GM23248 (cell line): ENCODE measurements at regions not wholly inside any gene's neighbourhood (a gene's known extent, or its start where the extent isn't known, plus 50 kb on each side); places are given as distances from the start of the nearest gene placed in this dataset.

Experiments
- DNase-seq: peaks from one replicate; pipeline ENCODE4 v3.0.0-alpha.2; 2015
- H2AFZ ChIP-seq: fragments of 200-600 bp; sonication (generic); 2 replicates; pipeline ENCODE4 v1.6.1; 2016; ENCODE audit warnings: antibody characterized with exemption
- H3F3A ChIP-seq: fragments of 200-600 bp; sonication (generic); 2 replicates; pipeline ENCODE4 v1.6.1; 2016; ENCODE audit warnings: mild to moderate bottlenecking, antibody characterized with exemption, mixed run types; ENCODE audit not compliant: insufficient read depth
- H3K27ac ChIP-seq: fragments of 200-600 bp; sonication (generic); 2 replicates; pipeline ENCODE4 v1.5.1; 2016; ENCODE audit warnings: mild to moderate bottlenecking
- H3K27me3 ChIP-seq: fragments of 200-600 bp; sonication (generic); replicated peaks from 2 replicates; pipeline ENCODE4 v1.6.1; 2016; ENCODE audit warnings: mild to moderate bottlenecking; ENCODE audit not compliant: insufficient read depth
- H3K36me3 ChIP-seq: fragments of 200-600 bp; sonication (generic); 2 replicates; pipeline ENCODE4 v1.6.1; 2016; ENCODE audit warnings: low read depth, mild to moderate bottlenecking
- H3K4me1 ChIP-seq: fragments of 200-600 bp; sonication (generic); 2 replicates; pipeline ENCODE4 v1.6.1; 2016; ENCODE audit warnings: mild to moderate bottlenecking; ENCODE audit not compliant: insufficient read depth
- H3K4me2 ChIP-seq: fragments of 200-600 bp; sonication (generic); one replicate; pipeline ENCODE4 v1.6.1; 2016; ENCODE audit warnings: mild to moderate bottlenecking; ENCODE audit not compliant: unreplicated experiment
- H3K4me3 ChIP-seq: fragments of 200-600 bp; sonication (generic); 2 replicates; pipeline ENCODE4 v1.5.1; 2016; ENCODE audit warnings: mild to moderate bottlenecking
- H3K79me2 ChIP-seq: fragments of 200-600 bp; sonication (generic); 2 replicates; pipeline ENCODE4 v1.6.1; 2016; ENCODE audit warnings: mild to moderate bottlenecking; ENCODE audit not compliant: insufficient read depth
- H3K9ac ChIP-seq: fragments of 200-600 bp; sonication (generic); 2 replicates; pipeline ENCODE4 v1.6.1; 2016; ENCODE audit warnings: mild to moderate bottlenecking
- H3K9me2 ChIP-seq: fragments of 200-600 bp; sonication (generic); 2 replicates; pipeline ENCODE4 v1.6.1; 2016; ENCODE audit warnings: mixed run types, mild to moderate bottlenecking, moderate library complexity; ENCODE audit not compliant: insufficient read depth
- H3K9me3 ChIP-seq: fragments of 200-600 bp; sonication (generic); one replicate; pipeline ENCODE4 v1.6.1; 2017; ENCODE audit warnings: low read depth
- H4K20me1 ChIP-seq: fragments of 200-600 bp; sonication (generic); 2 replicates; pipeline ENCODE4 v1.6.0; 2016; ENCODE audit not compliant: insufficient read depth
- EZH2 ChIP-seq: fragments of 200-600 bp; sonication (generic); IDR thresholded peaks from 2 replicates; pipeline ENCODE4 v1.6.1; 2018; ENCODE audit warnings: antibody characterized with exemption, mild to moderate bottlenecking; ENCODE audit not compliant: insufficient read depth, poor library complexity, severe bottlenecking
- EZH2phosphoT487 ChIP-seq: fragments of 200-600 bp; sonication (generic); IDR thresholded peaks from 2 replicates; pipeline ENCODE4 v1.6.1; 2018; ENCODE audit warnings: antibody characterized with exemption, moderate library complexity, mild to moderate bottlenecking, low read depth; ENCODE audit not compliant: insufficient read depth
- WGBS, 2 experiments: methylation state at CpG; one replicate each; pipeline ENCODE4 v1.1.6; 2015 to 2017; ENCODE audit warnings: low lambda C conversion rate in 2 of 2, low coverage in 1 of 2; ENCODE audit errors: missing lambda C conversion rate in 2 of 2; 5-methylcytosine and 5-hydroxymethylcytosine counted together
- in situ Hi-C: fragments of 300-500 bp; cut with MboI; formaldehyde crosslinking; loops from 2 replicates; pipeline ENCODE4 v1.15.0; 2020

DNA sequence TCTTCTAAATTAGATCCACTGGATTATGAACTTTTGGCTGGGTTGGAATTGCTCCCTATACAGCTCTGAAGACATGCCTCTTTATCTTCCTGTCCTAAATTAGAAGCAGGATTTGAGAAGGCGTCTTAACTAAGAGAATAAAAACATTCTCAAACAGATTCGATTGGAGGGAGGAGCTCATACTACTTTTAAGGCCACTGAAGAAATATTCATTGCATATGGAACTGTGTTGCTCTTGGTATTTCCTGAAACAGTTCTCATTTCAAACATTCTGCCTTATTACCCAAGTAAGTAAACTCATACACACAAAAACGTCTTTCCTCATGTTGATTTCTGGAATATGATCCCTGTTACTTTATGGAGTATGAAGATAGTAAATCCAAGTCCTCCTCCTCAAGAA lies 519.7 kb upstream of the CDH4 start:
- no peak overlapping the region for H3K27ac ChIP-seq
- DNase-seq = no peak
- no peak overlapping the region for H3K4me3 ChIP-seq
- no peaks in the 10 kb centered on the region for H4K20me1 ChIP-seq
- H3K9me2 ChIP-seq = no peaks in the 10 kb centered on the region
- no peaks in the 10 kb centered on the region for H3F3A ChIP-seq
- TF ChIP-seq EZH2phosphoT487 = no peak
- no peak for TF ChIP-seq EZH2
- H3K9me3 ChIP-seq = no peaks in the 10 kb centered on the region
- WGBS, 2 experiments = 2 to 4% methylated on average over 3 of the region's 3 CpGs
- no peaks in the 10 kb centered on the region for H3K36me3 ChIP-seq
- H3K4me1 ChIP-seq = no peaks in the 10 kb centered on the region
- H3K27me3 ChIP-seq = no peaks in the 10 kb centered on the region
- H3K79me2 ChIP-seq = no peaks in the 10 kb centered on the region
- in situ Hi-C loops = no loop called here
- no peak overlapping the region for H3K4me2 ChIP-seq
- H2AFZ ChIP-seq = no peak overlapping the region
- H3K9ac ChIP-seq = no peak overlapping the region

DNA sequence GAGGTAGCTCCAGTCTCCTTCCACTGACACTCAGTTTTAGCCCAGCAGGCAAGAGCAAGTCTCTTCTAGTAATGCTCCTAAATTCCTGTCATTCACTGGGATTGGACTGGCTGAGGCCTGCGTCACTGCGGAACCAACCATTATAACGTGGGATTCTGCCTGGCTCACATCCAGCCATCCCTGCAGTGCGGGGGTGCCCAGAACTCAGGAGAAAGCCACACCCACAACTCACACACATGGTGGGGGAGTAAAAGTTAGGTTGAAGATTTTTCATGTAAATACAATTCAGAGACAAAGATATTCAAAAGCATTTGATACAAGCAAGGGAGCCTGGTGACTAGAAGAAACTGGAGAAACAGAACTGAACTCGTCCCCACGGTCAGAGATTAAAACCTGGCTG lies 504.0 kb upstream of the CDH4 start:
- Histone ChIP-seq H3K27me3 (no peaks in the 10 kb centered on the region), H2AFZ (no peak overlapping the region), H4K20me1 (no peaks in the 10 kb centered on the region), H3K9me3 (no peaks in the 10 kb centered on the region), H3F3A (no peaks in the 10 kb centered on the region), H3K36me3 (no peaks in the 10 kb centered on the region), H3K4me1 (no peaks in the 10 kb centered on the region), H3K79me2 (no peaks in the 10 kb centered on the region), H3K4me3 (no peak overlapping the region), H3K27ac (no peak overlapping the region), H3K9ac (no peak overlapping the region), H3K9me2 (no peaks in the 10 kb centered on the region), H3K4me2 (no peak overlapping the region)
- no peak for TF ChIP-seq EZH2phosphoT487
- TF ChIP-seq EZH2 = no peak
- in situ Hi-C loops = no loop called here
- 26 to 30% methylated on average over 6 of the region's 6 CpGs for WGBS, 2 experiments
- DNase-seq = no peak

DNA sequence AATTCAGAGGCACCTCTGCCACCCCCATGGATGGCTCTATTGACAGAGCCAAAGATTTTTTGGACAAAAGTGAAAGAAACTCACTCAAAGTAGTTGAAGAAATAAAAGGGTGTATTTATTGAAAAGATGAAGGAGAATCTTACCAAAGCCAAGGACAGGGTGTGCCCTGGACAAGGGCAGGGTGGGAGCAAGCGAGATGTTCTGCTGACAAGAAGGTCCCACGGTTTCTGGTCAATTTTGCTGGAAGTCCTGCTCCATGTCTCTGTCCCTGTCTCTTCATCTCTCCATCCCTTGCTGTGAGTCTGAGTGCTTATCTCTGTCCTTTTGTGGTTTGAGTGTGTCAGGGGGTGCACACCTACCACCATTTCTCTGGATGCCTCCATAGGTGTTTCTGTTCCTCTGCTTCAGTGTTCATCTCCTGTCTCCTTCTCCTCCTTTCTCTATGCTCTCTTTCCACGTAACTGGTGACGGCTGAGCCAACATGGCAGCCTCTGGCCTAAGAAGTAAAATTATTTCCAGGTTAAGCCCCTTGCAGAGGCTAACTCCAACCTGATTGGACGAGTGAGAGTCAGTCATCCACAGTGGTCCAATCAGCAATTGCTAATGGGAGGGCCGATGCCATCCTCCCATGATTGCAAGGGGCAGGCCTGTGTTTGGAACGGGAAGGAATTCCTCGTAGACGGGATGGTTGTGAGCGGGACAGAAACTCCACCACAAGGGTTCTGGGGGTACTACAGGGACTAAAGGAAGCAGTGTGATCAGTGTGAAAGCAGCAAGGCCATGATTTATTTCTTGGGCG lies 502.1 kb upstream of the CDH4 start:
- Histone ChIP-seq H3F3A (no peaks in the 10 kb centered on the region), H3K9ac (no peak overlapping the region), H3K9me3 (no peaks in the 10 kb centered on the region), H3K27ac (no peak overlapping the region), H3K4me1 (no peaks in the 10 kb centered on the region), H3K9me2 (no peaks in the 10 kb centered on the region), H3K79me2 (no peaks in the 10 kb centered on the region), H3K36me3 (no peaks in the 10 kb centered on the region), H3K4me2 (no peak overlapping the region), H3K4me3 (no peak overlapping the region), H4K20me1 (no peaks in the 10 kb centered on the region), H2AFZ (no peak overlapping the region), H3K27me3 (no peaks in the 10 kb centered on the region)
- TF ChIP-seq EZH2phosphoT487 (no peak), EZH2 (no peak)
- peak; percentile 16 for DNase-seq
- WGBS, 2 experiments = 37 to 43% methylated on average over 11 of the region's 11 CpGs
- in situ Hi-C loops = no loop called here

GRCh38 chr20:60750909-60751308 lies 501.2 kb upstream of the CDH4 start:
- Histone ChIP-seq H3K27ac (no peak overlapping the region), H3K4me1 (no peaks in the 10 kb centered on the region), H3K79me2 (no peaks in the 10 kb centered on the region), H3K9me3 (no peaks in the 10 kb centered on the region), H3K27me3 (no peaks in the 10 kb centered on the region), H3K4me3 (no peak overlapping the region), H3K4me2 (no peak overlapping the region), H3K9ac (no peak overlapping the region), H3F3A (no peaks in the 10 kb centered on the region), H4K20me1 (no peaks in the 10 kb centered on the region), H3K36me3 (no peaks in the 10 kb centered on the region), H2AFZ (no peak overlapping the region), H3K9me2 (no peaks in the 10 kb centered on the region)
- TF ChIP-seq EZH2phosphoT487 = no peak
- no peak for TF ChIP-seq EZH2
- no peak for DNase-seq
- 30 to 32% methylated on average over 10 of the region's 10 CpGs for WGBS, 2 experiments
- in situ Hi-C loops = no loop called here
